Activated CD8-positive, alpha-beta memory T cell treated with anti-CD3 and anti-CD28 coated beads, Interleukin-2, amount 10 ng/mL, durations not matched to agents 7 days and 5 days (primary cell): ENCODE measurements at regions not wholly inside any gene's neighbourhood (a gene's known extent, or its start where the extent isn't known, plus 50 kb on each side); places are given as distances from the start of the nearest gene placed in this dataset.
"Not testable (repeated sequence)": the region's sequence is repeated elsewhere in the genome, so short reads cannot be mapped to it uniquely, and the experiment has no call there.

ENCODE experiments used
- ATAC-seq: fragments of 150-1000 bp; cut with Tn5 transposase; one replicate; pipeline ENCODE4 v1.10.0; 2021; ENCODE audit warnings: moderate library complexity
- CTCF ChIA-PET: fragments of 350-600 bp; sonication (Branson Sonifier 250); formaldehyde crosslinking; loops from one replicate; lab custom pipeline; 2021; ENCODE audit warnings: antibody characterized with exemption; lab: Charles Lee
- DNase-seq: peaks from one replicate; pipeline ENCODE4 v3.0.0-alpha.2; 2020
- H3K27ac Mint-ChIP-seq: one replicate; pipeline ENCODE4 v1.8.0; 2021; ENCODE audit warnings: mild to moderate bottlenecking, mixed read lengths
- H3K27me3 Mint-ChIP-seq: one replicate; pipeline ENCODE4 v1.8.0; 2021; ENCODE audit warnings: mixed read lengths
- H3K36me3 Mint-ChIP-seq: one replicate; pipeline ENCODE4 v1.8.0; 2021; ENCODE audit warnings: mild to moderate bottlenecking, mixed read lengths
- H3K4me1 Mint-ChIP-seq: one replicate; pipeline ENCODE4 v1.8.0; 2021; ENCODE audit warnings: mixed read lengths
- H3K4me3 Mint-ChIP-seq: one replicate; pipeline ENCODE4 v1.8.0; 2021; ENCODE audit warnings: mild to moderate bottlenecking, moderate library complexity, mixed read lengths
- H3K9me3 Mint-ChIP-seq: one replicate; pipeline ENCODE4 v1.8.0; 2022; ENCODE audit warnings: low read depth, mixed read lengths

DNA sequence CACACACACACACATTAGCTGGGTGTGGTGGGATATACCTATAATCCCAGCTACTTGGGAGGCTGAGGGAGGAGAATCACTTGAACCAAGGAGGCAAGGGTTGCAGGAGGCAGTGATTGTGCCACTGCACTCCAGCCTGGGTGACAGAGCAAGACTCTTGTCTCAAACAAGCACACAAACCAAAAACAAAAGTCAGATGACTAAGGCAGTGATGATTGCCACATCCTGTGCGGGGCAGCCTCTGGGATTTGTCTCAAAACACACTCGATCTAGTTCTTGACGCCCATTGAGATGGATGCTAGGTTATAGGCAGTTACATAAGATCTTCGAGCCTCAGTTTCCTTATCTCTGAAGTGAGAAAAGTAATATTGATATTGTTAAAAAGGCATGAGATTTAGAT lies 57.8 kb upstream of the NBPF8 start:
- H3K4me1 Mint-ChIP-seq, H3K27ac Mint-ChIP-seq, H3K9me3 Mint-ChIP-seq, H3K27me3 Mint-ChIP-seq, CTCF ChIA-PET, H3K4me3 Mint-ChIP-seq, H3K36me3 Mint-ChIP-seq: not testable (repeated sequence)
- DNase-seq: peak; percentile 86
- ATAC-seq: peak; percentile 67

DNA sequence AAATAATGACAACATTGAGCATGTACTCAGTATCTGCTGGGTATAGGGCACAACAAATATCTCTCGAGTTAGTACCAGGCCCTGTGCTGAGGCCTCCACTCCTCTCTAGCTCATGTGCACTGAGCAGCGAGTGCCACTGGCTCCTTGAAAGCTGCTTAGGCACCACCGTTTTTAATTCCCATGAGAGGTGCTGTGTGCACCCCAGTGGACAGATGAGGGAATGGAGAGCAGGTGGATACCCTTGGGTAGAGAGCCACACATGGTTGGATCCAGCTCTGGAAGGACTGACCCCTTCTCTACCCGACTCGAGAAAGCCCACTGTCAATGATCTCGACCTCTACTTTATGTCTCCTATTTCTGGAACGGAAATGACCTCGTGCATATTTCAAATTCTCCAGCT lies 58.7 kb upstream of the NBPF8 start:
- not testable (repeated sequence) for H3K9me3 Mint-ChIP-seq, H3K4me1 Mint-ChIP-seq

DNA sequence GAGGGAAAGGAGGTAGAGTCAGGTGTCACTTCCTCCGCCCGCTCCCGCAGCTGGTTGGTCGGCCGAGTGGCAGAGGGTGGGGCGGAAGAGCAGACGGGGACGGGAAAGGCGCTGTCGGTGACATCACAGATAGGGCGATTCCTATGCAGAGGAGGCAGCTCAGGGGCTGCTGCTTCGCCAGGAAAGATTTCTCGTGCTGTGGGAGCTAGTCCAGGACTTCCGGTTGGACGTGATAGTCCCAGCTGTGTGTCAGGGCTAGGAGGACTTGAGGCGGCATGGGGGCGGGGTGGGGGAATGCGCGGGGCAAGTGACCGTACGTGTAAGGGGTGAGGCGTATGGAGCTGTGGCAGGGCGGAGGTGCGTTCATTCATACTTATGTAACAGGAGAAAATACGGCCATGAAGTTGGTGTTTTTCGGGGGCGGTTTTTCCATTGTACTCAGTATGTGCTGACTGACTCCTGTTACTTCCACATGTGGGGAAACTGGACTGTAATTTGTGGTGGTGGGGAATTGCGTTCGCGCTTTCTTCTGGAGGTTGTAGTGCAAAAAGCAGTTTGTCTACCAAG lies 60.1 kb upstream of the NBPF8 start:
- peak; percentile 86 for ATAC-seq
- CTCF ChIA-PET, H3K27me3 Mint-ChIP-seq, H3K9me3 Mint-ChIP-seq, H3K36me3 Mint-ChIP-seq, H3K4me1 Mint-ChIP-seq: not testable (repeated sequence)
- DNase-seq: peak; percentile 83
- peak overlapping the region; percentile 76 for H3K4me3 Mint-ChIP-seq
- H3K27ac Mint-ChIP-seq: peak overlapping the region; percentile 93

More for the DNA sequence above, 58.7 kb upstream of the NBPF8 start:
- DNase-seq: peak; percentile 40
- ATAC-seq, H3K4me3 Mint-ChIP-seq, CTCF ChIA-PET, H3K36me3 Mint-ChIP-seq, H3K27ac Mint-ChIP-seq, H3K27me3 Mint-ChIP-seq: not testable (repeated sequence)

DNA sequence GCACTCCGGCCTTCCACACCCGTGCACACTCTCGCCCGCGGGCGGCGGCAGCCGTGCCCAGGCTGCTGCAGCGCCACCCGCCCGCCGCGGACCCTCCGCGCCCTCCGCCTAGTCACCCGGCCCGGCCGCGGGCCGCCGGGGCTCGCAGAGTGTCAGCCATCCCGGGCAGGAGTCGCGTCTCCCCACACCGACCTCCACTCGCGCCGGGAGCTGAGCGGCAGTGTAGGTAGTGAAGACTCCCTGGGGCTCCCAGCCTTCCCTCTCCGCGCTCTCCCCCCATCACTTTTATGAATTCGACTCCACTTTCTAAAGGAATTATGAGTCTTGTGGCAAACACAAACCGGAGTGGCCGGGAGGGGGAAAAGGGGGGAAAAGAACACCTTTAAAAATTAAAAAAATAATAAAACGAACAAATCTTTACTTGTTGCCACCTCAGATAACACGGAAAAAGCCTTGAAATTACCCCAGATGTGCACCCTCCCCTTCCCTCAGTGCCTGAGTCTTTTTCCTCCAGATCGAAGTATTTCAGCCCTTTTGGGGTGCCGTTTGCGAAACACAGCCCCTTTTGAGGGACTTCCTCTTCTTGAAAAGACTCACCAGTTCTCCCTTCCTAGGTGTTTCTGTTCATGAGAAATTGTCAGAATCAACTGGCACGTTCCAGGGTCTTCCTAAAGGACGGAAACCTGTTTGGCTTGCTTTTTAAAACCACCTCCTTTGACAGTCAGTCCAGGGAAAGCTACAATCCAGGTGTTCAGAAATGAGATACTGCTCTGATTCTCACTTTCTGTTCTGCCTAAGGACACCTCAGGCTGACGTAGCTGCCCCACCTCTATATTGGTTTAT lies 72.4 kb upstream of the NBPF8 start:
- H3K36me3 Mint-ChIP-seq, H3K9me3 Mint-ChIP-seq, H3K27me3 Mint-ChIP-seq, ATAC-seq, CTCF ChIA-PET, H3K4me1 Mint-ChIP-seq: not testable (repeated sequence)
- Mint-ChIP-seq H3K4me3 (peak overlapping the region; percentile 50), H3K27ac (peak overlapping the region; percentile 62)
- DNase-seq: peak; percentile 41

DNA sequence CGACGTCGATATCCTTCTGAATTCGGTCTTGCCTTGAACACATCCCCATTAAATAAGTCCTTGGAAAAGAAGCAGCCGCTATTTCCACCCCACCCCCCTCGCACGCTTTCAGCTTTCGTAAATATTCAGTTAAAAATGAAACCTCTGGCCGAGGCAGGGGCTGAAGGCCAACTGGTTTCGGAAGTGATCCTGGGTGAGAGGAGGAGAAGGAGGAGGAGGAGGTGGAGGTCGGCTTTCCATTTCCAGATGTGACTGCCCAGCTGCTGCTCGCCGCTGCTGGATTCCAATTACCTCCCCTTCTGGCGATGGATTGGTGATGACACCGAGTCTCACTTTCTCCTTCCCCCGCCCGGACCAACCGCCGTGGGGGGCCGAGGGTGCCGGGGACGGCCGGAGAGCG lies 73.1 kb upstream of the NBPF8 start:
- peak; percentile 53 for ATAC-seq
- peak overlapping the region; percentile 83 for H3K4me3 Mint-ChIP-seq
- H3K9me3 Mint-ChIP-seq, CTCF ChIA-PET, H3K36me3 Mint-ChIP-seq, H3K27me3 Mint-ChIP-seq, DNase-seq, H3K4me1 Mint-ChIP-seq: not testable (repeated sequence)
- peak overlapping the region; percentile 88 for H3K27ac Mint-ChIP-seq

DNA sequence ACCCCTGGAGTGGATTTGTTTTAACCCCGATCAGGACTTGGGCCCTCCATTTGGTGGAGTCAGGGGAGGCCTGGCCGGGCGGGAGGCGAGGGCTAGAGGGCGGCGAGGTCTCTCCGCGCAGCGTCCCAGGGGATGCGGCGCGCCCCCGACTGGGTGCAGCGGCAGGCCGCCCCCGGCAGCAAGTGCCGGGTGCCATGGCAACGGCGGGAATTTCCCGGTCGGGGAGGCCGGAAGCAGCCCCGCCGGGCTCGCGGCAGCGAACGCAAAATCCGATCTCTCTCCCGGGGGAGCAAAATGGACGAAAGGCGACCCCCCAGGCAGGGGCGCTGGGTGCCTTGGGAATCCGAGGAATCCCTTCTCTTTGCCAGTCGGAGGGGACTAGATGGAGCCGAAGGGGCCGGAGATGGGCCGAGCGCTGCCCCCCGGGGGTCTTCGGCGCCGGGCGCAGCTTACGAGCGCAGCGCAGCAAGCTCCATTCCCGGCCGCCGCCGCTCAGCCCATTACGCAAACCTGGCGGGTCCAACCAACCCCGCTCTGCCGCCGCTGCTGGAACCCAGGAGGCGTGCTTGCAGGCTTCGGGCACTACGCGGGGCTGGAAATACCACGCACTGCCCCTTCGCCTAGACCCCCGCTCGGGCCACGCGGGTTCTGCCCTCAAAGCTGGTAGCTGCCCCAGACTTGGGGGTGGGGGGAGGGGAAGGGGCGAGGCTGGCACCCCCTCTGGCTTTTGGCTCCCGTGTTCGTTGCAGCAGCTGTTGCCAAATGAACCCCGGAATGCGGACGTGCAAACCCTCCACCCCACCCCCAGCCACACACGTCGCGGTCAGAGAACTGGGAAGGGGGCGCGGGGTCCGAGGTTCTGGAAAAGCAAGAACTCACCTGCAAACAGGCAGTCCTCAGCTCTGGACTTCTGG lies 73.7 kb upstream of the NBPF8 start:
- peak; percentile 67 for DNase-seq
- Mint-ChIP-seq H3K27ac (peak overlapping the region; percentile 81), H3K4me3 (peak overlapping the region; percentile 83)
- CTCF ChIA-PET, H3K36me3 Mint-ChIP-seq, H3K9me3 Mint-ChIP-seq, H3K27me3 Mint-ChIP-seq, H3K4me1 Mint-ChIP-seq, ATAC-seq: not testable (repeated sequence)

DNA sequence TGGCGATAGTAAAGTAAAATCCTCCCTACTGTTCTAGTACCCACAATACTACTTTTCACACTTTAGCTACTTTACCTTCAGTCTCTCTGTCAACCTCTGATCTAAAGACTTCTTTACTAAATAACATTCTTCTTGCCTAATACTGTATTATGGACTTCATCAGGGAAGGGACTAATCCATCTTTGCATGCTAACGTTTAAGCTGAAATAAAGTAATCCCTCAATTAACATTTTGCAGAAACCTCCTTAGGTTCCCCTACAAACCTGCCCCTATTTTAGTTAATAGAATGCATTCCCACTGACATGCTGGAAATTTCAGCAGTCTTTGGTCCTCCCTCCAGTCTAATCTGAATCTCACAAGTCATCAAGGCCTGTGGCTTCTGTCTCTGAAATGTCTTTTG lies 99.1 kb upstream of the NBPF8 start:
- H3K27ac Mint-ChIP-seq, H3K4me3 Mint-ChIP-seq, H3K4me1 Mint-ChIP-seq, ATAC-seq, H3K36me3 Mint-ChIP-seq, H3K9me3 Mint-ChIP-seq, DNase-seq, H3K27me3 Mint-ChIP-seq, CTCF ChIA-PET: not testable (repeated sequence)

DNA sequence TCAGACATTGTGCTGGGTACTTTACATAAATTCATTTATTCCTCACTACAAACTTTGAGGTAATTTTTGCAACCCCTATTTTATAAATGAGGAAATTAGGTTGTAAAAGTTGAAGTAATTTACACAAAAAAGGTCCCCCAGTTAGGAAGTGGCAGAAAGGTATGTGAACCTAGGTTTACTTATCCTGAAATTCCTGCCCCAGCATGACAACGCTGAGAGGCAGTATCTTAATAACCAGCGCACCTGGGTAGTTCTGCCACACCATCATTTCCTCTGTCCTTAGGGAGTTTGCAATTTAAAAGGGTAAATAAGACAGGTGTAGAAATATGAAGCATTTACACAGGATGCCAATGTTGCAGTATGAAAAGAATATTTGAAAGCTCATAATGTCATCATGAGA lies 102.9 kb upstream of the NBPF8 start:
- H3K36me3 Mint-ChIP-seq, CTCF ChIA-PET, H3K9me3 Mint-ChIP-seq, ATAC-seq, H3K4me3 Mint-ChIP-seq, H3K27ac Mint-ChIP-seq, DNase-seq, H3K4me1 Mint-ChIP-seq, H3K27me3 Mint-ChIP-seq: not testable (repeated sequence)

DNA sequence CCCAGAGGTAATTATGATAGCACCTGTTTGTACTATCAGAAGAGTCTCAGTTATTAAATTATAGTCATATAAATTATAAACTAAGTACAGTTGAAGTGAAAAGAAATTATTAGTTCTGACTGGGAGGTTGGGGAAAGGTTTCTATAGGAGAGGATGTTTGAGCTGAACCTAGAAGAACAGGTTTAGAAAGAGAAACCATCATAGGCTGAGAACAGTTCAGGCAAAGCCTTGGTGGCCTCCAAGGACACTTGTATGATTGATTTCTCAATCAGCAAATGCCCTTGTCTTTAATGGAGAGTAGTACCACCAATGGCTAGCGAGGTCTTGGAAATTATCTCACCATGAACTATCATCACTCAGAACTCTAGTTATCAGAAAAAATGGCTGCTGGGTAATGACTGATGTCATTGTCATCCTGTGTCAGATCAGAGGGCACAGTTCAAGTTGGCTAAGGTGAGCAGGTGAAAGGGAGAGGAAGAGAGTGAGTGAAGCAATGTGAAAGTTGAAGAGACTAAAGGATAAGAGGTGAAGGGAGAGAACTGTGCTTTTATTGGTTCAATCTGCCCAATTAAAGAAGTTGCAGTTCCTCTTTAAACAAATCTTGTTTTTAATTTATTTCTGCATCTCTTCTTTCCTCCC lies 105.8 kb upstream of the NBPF8 start:
- H3K9me3 Mint-ChIP-seq, H3K27me3 Mint-ChIP-seq, DNase-seq, ATAC-seq, H3K4me3 Mint-ChIP-seq, H3K27ac Mint-ChIP-seq, H3K4me1 Mint-ChIP-seq, H3K36me3 Mint-ChIP-seq, CTCF ChIA-PET: not testable (repeated sequence)

DNA sequence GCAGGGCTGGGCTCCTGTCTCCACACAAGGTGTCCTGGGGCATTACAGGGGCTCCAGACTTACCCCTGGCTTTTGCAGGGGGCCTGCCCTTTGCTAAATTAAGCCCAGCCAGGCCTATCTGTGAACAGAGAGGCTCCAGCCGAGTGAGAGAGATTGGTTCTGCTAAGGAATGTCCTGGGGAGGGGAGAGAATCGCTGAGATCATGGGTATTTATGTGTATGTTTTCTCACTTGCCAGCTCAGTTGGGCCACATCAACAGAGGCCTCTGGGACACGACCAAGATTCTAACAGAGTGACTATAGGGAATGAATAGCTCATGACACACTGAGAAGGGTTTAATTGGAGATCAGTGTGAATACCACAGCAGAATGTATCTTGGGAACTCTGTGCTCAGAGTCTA lies 109.8 kb upstream of the NBPF8 start:
- CTCF ChIA-PET, H3K36me3 Mint-ChIP-seq, ATAC-seq: not testable (repeated sequence)

DNA sequence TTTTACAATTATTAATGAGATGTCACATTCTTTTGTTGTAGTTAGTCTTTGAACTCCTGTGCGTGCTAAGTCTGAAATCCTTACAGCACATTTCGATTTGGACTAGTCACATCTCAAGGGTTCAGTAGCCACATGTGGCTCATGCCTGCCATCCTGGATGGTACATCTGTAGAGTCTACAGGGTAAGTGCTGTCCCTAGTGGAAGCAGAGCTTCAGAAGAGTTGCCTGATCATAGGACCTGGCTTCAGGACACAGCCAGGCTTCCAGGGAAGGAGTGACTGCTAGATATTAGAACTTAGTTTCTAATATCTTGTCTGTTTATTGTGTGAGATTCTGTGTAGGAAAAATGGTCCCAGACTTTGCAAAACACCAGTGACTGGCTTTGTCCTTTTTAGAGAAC lies 110.5 kb upstream of the NBPF8 start:
- H3K4me1 Mint-ChIP-seq, H3K27me3 Mint-ChIP-seq, H3K9me3 Mint-ChIP-seq, CTCF ChIA-PET, DNase-seq, H3K4me3 Mint-ChIP-seq, ATAC-seq, H3K36me3 Mint-ChIP-seq, H3K27ac Mint-ChIP-seq: not testable (repeated sequence)

More for the DNA sequence above, 109.8 kb upstream of the NBPF8 start:
- not testable (repeated sequence) for DNase-seq, H3K4me1 Mint-ChIP-seq, H3K4me3 Mint-ChIP-seq, H3K27me3 Mint-ChIP-seq, H3K27ac Mint-ChIP-seq, H3K9me3 Mint-ChIP-seq

DNA sequence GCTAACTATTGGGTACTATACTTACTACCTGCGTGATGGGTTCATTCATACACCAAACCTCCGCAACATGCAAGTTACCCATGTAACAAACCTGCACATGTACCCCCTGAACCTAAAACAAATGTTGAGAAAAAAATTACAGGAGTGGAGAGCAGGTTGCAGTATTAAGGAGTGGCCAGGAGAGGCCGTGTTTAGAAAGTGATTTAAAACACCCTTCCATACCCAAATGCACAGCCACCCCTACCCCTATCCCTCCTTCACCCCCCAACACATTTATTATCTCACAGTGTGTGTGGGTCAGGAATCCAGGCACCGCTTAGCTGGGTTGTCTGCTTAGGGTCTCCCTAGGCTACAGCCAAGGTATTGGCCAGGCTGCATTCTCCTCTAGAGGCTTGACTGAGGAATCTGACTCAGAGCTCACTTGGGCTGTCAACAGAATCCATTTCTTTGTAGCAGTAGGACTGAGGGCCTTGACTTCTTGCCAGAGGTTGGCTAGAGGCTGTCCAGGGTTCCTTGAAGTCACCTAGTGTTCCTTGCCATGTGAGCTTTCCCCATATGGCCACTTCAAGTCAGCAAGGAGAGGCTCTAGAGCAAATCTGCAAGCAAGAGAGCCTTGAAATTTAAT lies 115.3 kb upstream of the NBPF8 start:
- H3K4me1 Mint-ChIP-seq, H3K27me3 Mint-ChIP-seq, CTCF ChIA-PET, ATAC-seq, DNase-seq, H3K36me3 Mint-ChIP-seq, H3K9me3 Mint-ChIP-seq, H3K4me3 Mint-ChIP-seq, H3K27ac Mint-ChIP-seq: not testable (repeated sequence)

DNA sequence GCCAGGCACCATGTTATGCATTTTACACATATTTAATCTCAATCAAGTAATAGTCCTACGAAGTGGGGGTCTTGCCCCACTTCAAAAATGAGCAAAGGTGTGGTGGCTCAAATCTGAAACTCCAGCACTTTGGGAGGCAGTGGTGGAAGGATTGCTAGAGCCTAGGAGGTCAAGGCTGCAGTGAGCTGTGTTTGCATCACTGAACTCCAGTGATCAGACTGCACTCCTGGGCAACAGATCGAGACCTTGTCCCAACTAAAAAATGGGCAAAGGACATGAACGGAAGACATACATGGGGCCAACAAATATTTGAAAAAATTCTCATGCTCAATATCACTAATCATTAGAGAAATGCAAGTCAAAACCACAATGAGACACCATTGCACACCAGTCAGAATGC lies 116.3 kb upstream of the NBPF8 start:
- H3K9me3 Mint-ChIP-seq, DNase-seq, CTCF ChIA-PET: not testable (repeated sequence)

More for the DNA sequence above, 116.3 kb upstream of the NBPF8 start:
- H3K4me3 Mint-ChIP-seq, H3K4me1 Mint-ChIP-seq, H3K36me3 Mint-ChIP-seq, ATAC-seq, H3K27me3 Mint-ChIP-seq, H3K27ac Mint-ChIP-seq: not testable (repeated sequence)
